ENCODE measurements at regions not wholly inside any gene's neighbourhood (a gene's known extent, or its start where the extent isn't known, plus 50 kb on each side); places are given as distances from the start of the nearest gene placed in this dataset.
A peak's percentile ranks its signal among the peaks of the same experiment; 100 is the strongest.

DNA sequence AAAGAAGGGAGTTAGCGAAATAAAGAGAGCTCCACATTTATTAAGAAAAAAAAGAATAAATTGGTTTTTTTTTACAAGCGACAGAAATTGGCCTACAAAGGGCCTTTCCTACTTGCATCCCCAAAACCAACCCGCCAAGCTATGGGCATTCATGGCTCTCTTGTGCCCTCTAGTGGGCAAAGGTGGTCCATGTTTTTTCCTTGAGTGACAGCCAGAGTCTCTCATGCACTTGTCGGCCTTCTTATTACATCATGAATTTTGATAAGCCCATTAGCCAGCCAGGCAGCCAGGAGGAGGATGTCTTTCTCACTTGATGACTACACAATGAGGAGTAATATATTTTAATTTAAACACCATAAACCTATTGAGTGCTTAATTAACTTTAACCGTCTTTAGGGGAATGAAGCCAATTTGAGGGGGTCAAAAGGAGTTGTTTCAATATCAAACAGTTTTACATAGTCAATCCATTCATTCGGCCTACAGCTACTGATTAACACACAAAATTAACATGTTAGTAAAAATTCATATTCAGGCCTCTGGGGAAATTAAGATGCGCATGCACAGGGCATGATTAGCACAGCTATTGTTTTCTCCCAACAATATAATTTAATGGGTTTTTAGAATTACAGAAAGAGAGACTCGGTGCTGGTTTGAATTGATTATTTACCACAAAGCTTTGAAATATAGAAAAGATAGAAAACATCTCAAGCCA, 85.5 kb downstream of the RCN1 start:
- ATAC-seq (ENCODE audit: insufficient number of reproducible peaks, low FRiP score, low read depth): no peak
- TF ChIP-seq, protein P1, sequence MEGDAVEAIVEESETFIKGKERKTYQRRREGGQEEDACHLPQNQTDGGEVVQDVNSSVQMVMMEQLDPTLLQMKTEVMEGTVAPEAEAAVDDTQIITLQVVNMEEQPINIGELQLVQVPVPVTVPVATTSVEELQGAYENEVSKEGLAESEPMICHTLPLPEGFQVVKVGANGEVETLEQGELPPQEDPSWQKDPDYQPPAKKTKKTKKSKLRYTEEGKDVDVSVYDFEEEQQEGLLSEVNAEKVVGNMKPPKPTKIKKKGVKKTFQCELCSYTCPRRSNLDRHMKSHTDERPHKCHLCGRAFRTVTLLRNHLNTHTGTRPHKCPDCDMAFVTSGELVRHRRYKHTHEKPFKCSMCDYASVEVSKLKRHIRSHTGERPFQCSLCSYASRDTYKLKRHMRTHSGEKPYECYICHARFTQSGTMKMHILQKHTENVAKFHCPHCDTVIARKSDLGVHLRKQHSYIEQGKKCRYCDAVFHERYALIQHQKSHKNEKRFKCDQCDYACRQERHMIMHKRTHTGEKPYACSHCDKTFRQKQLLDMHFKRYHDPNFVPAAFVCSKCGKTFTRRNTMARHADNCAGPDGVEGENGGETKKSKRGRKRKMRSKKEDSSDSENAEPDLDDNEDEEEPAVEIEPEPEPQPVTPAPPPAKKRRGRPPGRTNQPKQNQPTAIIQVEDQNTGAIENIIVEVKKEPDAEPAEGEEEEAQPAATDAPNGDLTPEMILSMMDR (IDR thresholded peaks at IDR 0.05): peak; percentile 84
- Histone ChIP-seq H3K9me3 (no peaks in the 10 kb centered on the region), H3K4me3 (no peak overlapping the region), H3K27ac (no peak overlapping the region), H3K4me1 (ENCODE audit: control insufficient read depth in 1 of 2, low read depth in 2 of 2) (no peaks in the 10 kb centered on the region), H3K27me3 (replicated peaks; ENCODE audit: insufficient read depth) (no peaks in the 10 kb centered on the region), H3K36me3 (no peaks in the 10 kb centered on the region)
- peak; percentile 16 for DNase-seq (ENCODE audit: low spot score)

DNA sequence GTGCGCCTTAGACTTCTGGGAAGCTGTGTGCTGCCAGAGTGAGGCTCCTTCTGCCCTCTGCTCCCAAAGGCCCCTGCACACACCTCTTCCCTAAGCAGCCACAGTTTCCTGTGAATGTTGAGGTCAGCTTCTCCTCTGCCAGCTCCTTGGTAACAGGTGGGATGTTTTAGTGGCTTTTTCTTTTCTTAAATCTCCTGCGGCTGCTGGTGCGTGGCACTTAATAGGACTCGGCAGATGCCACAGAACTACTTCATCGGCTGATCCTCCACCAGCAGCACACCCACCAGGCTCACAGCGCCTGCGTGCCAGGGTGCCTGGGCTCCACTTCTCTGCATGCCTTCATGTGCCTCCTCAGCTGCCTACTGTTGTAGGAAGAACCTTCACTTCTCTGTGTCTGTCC, 87.8 kb downstream of the RCN1 start:
- no peak for ATAC-seq (ENCODE audit: insufficient number of reproducible peaks, low FRiP score, low read depth)
- no peaks in the 10 kb centered on the region for H3K36me3 ChIP-seq

DNA sequence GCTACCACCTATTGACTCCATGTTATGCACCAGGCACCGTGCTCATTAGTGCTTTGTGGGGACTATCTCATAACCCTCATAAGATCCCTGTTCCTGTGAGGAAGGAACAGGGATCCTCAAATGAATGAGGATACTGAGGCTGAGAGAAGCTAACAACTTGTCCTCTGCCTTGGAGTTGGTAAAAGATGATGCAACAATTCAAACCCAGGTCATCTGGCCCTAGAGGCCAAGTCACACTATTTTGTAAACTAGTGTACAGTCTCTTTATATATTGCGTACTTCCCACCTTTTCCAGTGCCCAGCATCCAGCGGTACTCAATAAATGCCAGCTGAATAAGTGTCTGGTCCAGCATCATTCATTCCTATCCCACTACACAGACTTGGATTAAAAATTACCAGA, 92.6 kb downstream of the RCN1 start:
- no peaks in the 10 kb centered on the region for H3K9me3 ChIP-seq
- no peaks in the 10 kb centered on the region for H3K27me3 ChIP-seq (replicated peaks; ENCODE audit: insufficient read depth)
- H3K27ac ChIP-seq: no peak overlapping the region
- H3K4me3 ChIP-seq: no peak overlapping the region
- H3K36me3 ChIP-seq: no peaks in the 10 kb centered on the region
- ATAC-seq (ENCODE audit: insufficient number of reproducible peaks, low FRiP score, low read depth) (no peak), DNase-seq (ENCODE audit: low spot score) (no peak)
- TF ChIP-seq, protein P1 (IDR thresholded peaks at IDR 0.05): no peak
- H3K4me1 ChIP-seq (ENCODE audit: control insufficient read depth in 1 of 2, low read depth in 2 of 2): no peaks in the 10 kb centered on the region

More for the DNA sequence above, 87.8 kb downstream of the RCN1 start:
- no peak for DNase-seq (ENCODE audit: low spot score)
- TF ChIP-seq, protein P1 (IDR thresholded peaks at IDR 0.05): no peak
- Histone ChIP-seq H3K4me1 (ENCODE audit: control insufficient read depth in 1 of 2, low read depth in 2 of 2) (no peaks in the 10 kb centered on the region), H3K4me3 (no peak overlapping the region), H3K27me3 (replicated peaks; ENCODE audit: insufficient read depth) (no peaks in the 10 kb centered on the region), H3K27ac (no peak overlapping the region), H3K9me3 (no peaks in the 10 kb centered on the region)

DNA sequence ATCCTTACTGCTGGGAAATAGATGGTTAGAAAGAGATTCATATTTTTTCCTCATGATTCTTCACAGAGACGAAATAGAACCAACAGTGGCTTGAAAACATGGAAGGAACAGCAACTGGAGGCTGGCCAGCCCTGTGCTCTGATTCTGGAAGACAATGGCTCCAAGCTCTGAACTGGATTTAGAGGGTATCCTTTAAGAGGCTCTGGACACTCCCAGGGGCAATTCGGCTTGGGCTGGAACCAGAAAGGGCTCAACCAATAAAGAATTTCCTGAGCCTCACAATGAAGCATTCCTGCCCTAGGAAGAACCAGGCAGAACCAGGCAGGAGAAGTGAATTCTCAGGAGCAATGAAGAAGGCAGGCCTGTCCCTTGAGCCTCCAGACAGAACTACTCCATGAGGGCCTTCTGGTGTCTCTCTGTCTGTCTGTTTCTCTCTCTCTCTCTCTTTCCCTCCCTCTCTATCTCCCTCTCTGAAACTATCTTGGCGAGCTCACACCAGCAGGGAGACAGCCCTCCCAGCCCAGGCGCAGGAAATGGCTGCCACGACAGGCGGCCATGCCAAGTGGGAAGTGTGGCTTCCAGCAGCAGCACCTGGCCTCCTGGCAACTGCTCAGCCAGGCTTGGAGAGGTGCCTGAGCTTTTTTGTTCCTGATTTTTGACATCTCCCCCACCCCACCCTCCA, 93.3 kb downstream of the RCN1 start:
- no peak for DNase-seq (ENCODE audit: low spot score)
- Histone ChIP-seq H3K9me3 (no peaks in the 10 kb centered on the region), H3K27ac (no peak overlapping the region), H3K27me3 (replicated peaks; ENCODE audit: insufficient read depth) (no peaks in the 10 kb centered on the region), H3K4me3 (no peak overlapping the region), H3K36me3 (no peaks in the 10 kb centered on the region), H3K4me1 (ENCODE audit: control insufficient read depth in 1 of 2, low read depth in 2 of 2) (no peaks in the 10 kb centered on the region)
- no peak for ATAC-seq (ENCODE audit: insufficient number of reproducible peaks, low FRiP score, low read depth)
- TF ChIP-seq, protein P1 (IDR thresholded peaks at IDR 0.05): no peak

DNA sequence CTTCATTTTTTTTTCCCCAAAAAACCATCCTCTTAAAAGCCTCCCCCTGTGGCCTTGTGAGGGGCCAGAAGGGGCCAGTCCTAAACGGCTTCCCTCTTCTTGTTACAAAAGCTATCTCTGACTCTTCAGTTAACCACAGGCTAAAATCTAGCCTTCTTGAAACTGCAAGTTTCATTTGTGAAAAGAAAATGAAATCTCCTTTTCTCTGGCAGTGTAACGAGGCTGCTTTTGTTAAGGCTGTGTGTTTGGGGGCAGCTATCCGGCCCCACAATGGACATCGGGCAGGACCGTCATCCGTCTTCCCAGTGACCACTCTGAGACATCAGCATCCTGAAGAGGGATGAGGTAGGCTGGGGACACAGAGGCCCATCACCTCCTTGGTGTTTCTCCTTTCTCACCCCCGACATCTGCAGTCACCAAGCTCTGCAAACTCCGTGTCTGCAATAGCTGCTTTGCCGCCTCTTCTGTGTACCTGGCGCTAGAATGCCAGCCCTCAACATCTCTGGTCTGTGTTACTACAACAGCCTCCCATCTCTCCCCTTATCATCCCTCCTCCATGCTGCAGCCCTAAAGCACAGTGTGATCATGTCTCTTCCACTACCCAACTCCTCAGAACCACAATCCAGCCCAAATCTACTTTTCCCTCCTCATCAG, 94.0 kb downstream of the RCN1 start:
- TF ChIP-seq, protein P1 (IDR thresholded peaks at IDR 0.05): no peak
- no peak for DNase-seq (ENCODE audit: low spot score)
- Histone ChIP-seq H3K27me3 (replicated peaks; ENCODE audit: insufficient read depth) (no peaks in the 10 kb centered on the region), H3K4me3 (no peak overlapping the region), H3K4me1 (ENCODE audit: control insufficient read depth in 1 of 2, low read depth in 2 of 2) (no peaks in the 10 kb centered on the region), H3K27ac (no peak overlapping the region), H3K9me3 (no peaks in the 10 kb centered on the region), H3K36me3 (no peaks in the 10 kb centered on the region)
- ATAC-seq (ENCODE audit: insufficient number of reproducible peaks, low FRiP score, low read depth): no peak
